PC-3 (cell line): ENCODE measurements at regions not wholly inside any gene's neighbourhood (a gene's known extent, or its start where the extent isn't known, plus 50 kb on each side); places are given as distances from the start of the nearest gene placed in this dataset.

Experiments
- ATAC-seq: fragments of 200-7000 bp; cut with Tn5 transposase; 2 replicates; pipeline ENCODE4 v1.9.1; 2020; ENCODE audit warnings: mild to moderate bottlenecking, moderate library complexity
- BruUV-seq: library from RNA; stranded (reverse); fragments of 400-500 nt; replicated peaks from 2 replicates; lab custom pipeline; 2021; lab: Mats Ljungman, UMichigan
- CTCF ChIA-PET: fragments of 300-600 bp; sonication (Branson Sonifier 250); formaldehyde crosslinking; loops from one replicate; lab custom pipeline; 2022; ENCODE audit warnings: antibody characterized with exemption; lab: Charles Lee
- POLR2A ChIA-PET: fragments of 300-600 bp; sonication (Branson Sonifier 250); formaldehyde crosslinking; loops from one replicate; lab custom pipeline; 2022; ENCODE audit warnings: antibody characterized with exemption; ENCODE audit not compliant: unreplicated experiment; lab: Charles Lee
- DNase-seq: peaks from one replicate; pipeline ENCODE4 v3.0.0-alpha.2; 2015
- H2AFZ ChIP-seq: fragments of 300-600 bp; sonication (generic); 2 replicates; pipeline ENCODE4 v1.6.0; 2016; ENCODE audit warnings: antibody characterized with exemption, low read length
- H3F3A ChIP-seq: fragments of 300-600 bp; sonication (generic); one replicate; pipeline ENCODE4 v1.6.0; 2017; ENCODE audit warnings: antibody characterized with exemption, low read length, control low read depth, mild to moderate bottlenecking; ENCODE audit not compliant: unreplicated experiment
- H3K27ac ChIP-seq: fragments of 300-600 bp; sonication (generic); 2 replicates; pipeline ENCODE4 v1.5.1; 2016; ENCODE audit warnings: mild to moderate bottlenecking, low read length
- H3K27me3 ChIP-seq: fragments of 300-600 bp; sonication (generic); 2 replicates; pipeline ENCODE4 v1.6.1; 2016; ENCODE audit warnings: low read length, mixed read lengths
- H3K36me3 ChIP-seq: fragments of 300-600 bp; sonication (generic); 2 replicates; pipeline ENCODE4 v1.6.1; 2016; ENCODE audit warnings: low read depth, mixed run types, low read length, mixed read lengths
- H3K4me1 ChIP-seq: fragments of 300-600 bp; sonication (generic); 2 replicates; pipeline ENCODE4 v1.5.1; 2016; ENCODE audit warnings: low read length; ENCODE audit not compliant: insufficient read depth
- H3K4me2 ChIP-seq: fragments of 300-600 bp; sonication (generic); 2 replicates; pipeline ENCODE4 v1.6.0; 2016; ENCODE audit warnings: low read length
- H3K4me3 ChIP-seq: fragments of 300-600 bp; sonication (generic); 2 replicates; pipeline ENCODE4 v1.5.1; 2016; ENCODE audit warnings: mild to moderate bottlenecking, low read length, mixed read lengths
- H3K79me2 ChIP-seq: fragments of 300-600 bp; sonication (generic); 2 replicates; pipeline ENCODE4 v1.6.1; 2017; ENCODE audit warnings: low read length, mixed read lengths
- H3K9ac ChIP-seq: fragments of 300-600 bp; sonication (generic); 2 replicates; pipeline ENCODE4 v1.6.0; 2016; ENCODE audit warnings: mild to moderate bottlenecking, low read length
- H3K9me2 ChIP-seq: fragments of 300-600 bp; sonication (generic); replicated peaks from 2 replicates; pipeline ENCODE4 v1.6.1; 2016; ENCODE audit warnings: mixed run types, low read length, mixed read lengths
- H3K9me3 ChIP-seq: fragments of 300-600 bp; sonication (generic); 2 replicates; pipeline ENCODE4 v1.6.1; 2016; ENCODE audit warnings: low read length, mixed read lengths
- H4K20me1 ChIP-seq: fragments of 300-600 bp; sonication (generic); 2 replicates; pipeline ENCODE4 v1.6.1; 2016; ENCODE audit warnings: low read length, mixed read lengths
- CTCF ChIP-seq: fragments of 300-600 bp; sonication (generic); conservative IDR thresholded peaks from 2 replicates; pipeline ENCODE4 v1.5.1; 2017; ENCODE audit warnings: antibody characterized with exemption, low read depth, mild to moderate bottlenecking, low read length
- EZH2 ChIP-seq: fragments of 300-600 bp; sonication (generic); IDR thresholded peaks from one replicate; pipeline ENCODE4 v1.6.1; 2017; ENCODE audit warnings: antibody characterized with exemption, mild to moderate bottlenecking, low read length; ENCODE audit not compliant: unreplicated experiment
- EZH2phosphoT487 ChIP-seq: fragments of 300-600 bp; sonication (generic); IDR thresholded peaks from 2 replicates; pipeline ENCODE4 v1.6.1; 2018; ENCODE audit warnings: mild to moderate bottlenecking, antibody characterized with exemption, low read length, borderline replicate concordance
- intact Hi-C: fragments of 100-400 bp; cut with micrococcal nuclease; formaldehyde crosslinking; loops from 2 replicates; pipeline ENCODE4 v1.9.0; 2023

- H3K9me3 ChIP-seq, result no peaks in the 10 kb centered on the region
- TF ChIP-seq EZH2phosphoT487 (no peak), CTCF (no peak), EZH2 (no peak)
- H3K9me2 ChIP-seq, result no peaks in the 10 kb centered on the region
- intact Hi-C loops, result loop anchor here (10.0 kb wide), 2 partner anchors 460 to 830 kb away; partner anchors contain the start of gene HFM1
- no TSS peak for BruUV-seq
- H3K4me2 ChIP-seq, result no peak overlapping the region
- no peak overlapping the region for H3K9ac ChIP-seq
- ChIA-PET POLR2A (no interaction called here), CTCF (no interaction called here)
- no peaks in the 10 kb centered on the region for H4K20me1 ChIP-seq
- H3K27me3 ChIP-seq, result peaks cover 49% of the 10 kb centered on the region
- H3K27ac ChIP-seq, result no peak overlapping the region
- DNase-seq (no peak), ATAC-seq (no peak)
- no peaks in the 10 kb centered on the region for H3K79me2 ChIP-seq
- H3K36me3 ChIP-seq, result no peaks in the 10 kb centered on the region
- H3K4me3 ChIP-seq, result no peak overlapping the region
- H3F3A ChIP-seq, result no peaks in the 10 kb centered on the region
- no peak overlapping the region for H2AFZ ChIP-seq
- no peaks in the 10 kb centered on the region for H3K4me1 ChIP-seq
These were observed 142.3 kb downstream of the BARHL2 start for GRCh38 chr1:90574692-90575370.

DNA sequence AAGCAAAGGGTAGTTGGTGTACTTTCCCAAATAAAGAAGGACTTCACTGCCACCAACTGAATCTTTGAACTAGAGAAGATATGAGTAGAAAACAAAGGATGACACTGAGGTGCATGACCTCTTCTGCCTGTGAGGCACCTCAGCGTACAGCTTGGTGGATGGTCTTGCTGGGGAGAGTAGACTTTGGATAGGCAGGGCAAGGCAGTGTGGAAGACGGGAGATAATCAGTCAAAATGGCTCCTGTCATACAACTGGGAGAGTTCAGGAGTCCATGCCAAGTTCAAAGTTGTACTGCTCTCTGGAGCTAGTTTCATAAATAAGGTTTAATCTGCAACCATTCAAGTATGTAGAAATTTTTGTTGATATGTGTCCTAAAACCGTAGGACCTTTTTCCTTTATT lies 143.4 kb downstream of the BARHL2 start:
- H3K27me3 ChIP-seq, result peaks cover 57% of the 10 kb centered on the region
- POLR2A ChIA-PET, result no interaction called here
- no peak overlapping the region for H3K27ac ChIP-seq
- H3K9ac ChIP-seq, result no peak overlapping the region
- H3K4me1 ChIP-seq, result no peaks in the 10 kb centered on the region
- no peak for TF ChIP-seq CTCF
- TF ChIP-seq EZH2phosphoT487, result no peak
- TF ChIP-seq EZH2, result no peak
- H3K9me3 ChIP-seq, result no peaks in the 10 kb centered on the region
- CTCF ChIA-PET, result no interaction called here
- no peaks in the 10 kb centered on the region for H3K79me2 ChIP-seq
- no peak overlapping the region for H2AFZ ChIP-seq
- no peaks in the 10 kb centered on the region for H3K9me2 ChIP-seq
- H3K4me2 ChIP-seq, result no peak overlapping the region
- DNase-seq (no peak), ATAC-seq (no peak)
- H4K20me1 ChIP-seq, result no peaks in the 10 kb centered on the region
- no TSS peak for BruUV-seq
- H3K36me3 ChIP-seq, result no peaks in the 10 kb centered on the region
- intact Hi-C loops, result loop anchor here (10.0 kb wide), 2 partner anchors 459 to 831 kb away; partner anchors contain the start of gene HFM1
- H3K4me3 ChIP-seq, result no peak overlapping the region
- H3F3A ChIP-seq, result no peaks in the 10 kb centered on the region

DNA sequence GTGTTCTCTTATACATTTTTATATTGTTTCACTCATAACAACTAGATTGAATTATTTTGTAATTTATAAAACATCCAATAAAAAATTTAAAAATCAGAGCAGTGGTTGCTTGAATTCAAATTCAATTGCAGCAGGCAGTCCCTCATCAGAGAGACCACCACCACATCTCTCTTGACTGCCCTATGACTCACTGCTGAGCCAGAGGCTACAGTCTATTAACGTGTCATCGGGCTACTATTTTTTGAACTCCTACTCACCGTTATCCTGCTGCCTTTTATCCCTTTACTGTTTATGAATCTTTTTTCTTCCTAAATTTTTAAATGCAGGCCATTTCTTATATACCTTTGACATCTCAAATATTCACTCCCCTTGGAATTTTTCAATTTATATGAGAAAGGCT lies 144.7 kb downstream of the BARHL2 start:
- no TSS peak for BruUV-seq
- Histone ChIP-seq H4K20me1 (no peaks in the 10 kb centered on the region), H3K4me1 (no peaks in the 10 kb centered on the region), H3K9ac (no peak overlapping the region), H3K79me2 (no peaks in the 10 kb centered on the region), H3K27me3 (peaks cover 60% of the 10 kb centered on the region), H3K9me2 (no peaks in the 10 kb centered on the region), H3K36me3 (no peaks in the 10 kb centered on the region), H3K4me3 (no peak overlapping the region), H2AFZ (no peak overlapping the region), H3K4me2 (no peak overlapping the region), H3F3A (no peaks in the 10 kb centered on the region), H3K27ac (no peak overlapping the region), H3K9me3 (no peaks in the 10 kb centered on the region)
- CTCF ChIA-PET, result no interaction called here
- TF ChIP-seq CTCF (no peak), EZH2 (no peak), EZH2phosphoT487 (no peak)
- ATAC-seq (no peak), DNase-seq (no peak)
- POLR2A ChIA-PET, result no interaction called here
- intact Hi-C loops, result loop anchor here (10.0 kb wide), 2 partner anchors 458 to 832 kb away; partner anchors contain the start of gene HFM1
